Stimulated activated CD4-positive, alpha-beta T cell treated with anti-CD3 and anti-CD28 coated beads, Interleukin-1b, Interleukin-23, amount 100 ng/mL, for 48 hours (primary cell): ENCODE measurements at regions not wholly inside any gene's neighbourhood (a gene's known extent, or its start where the extent isn't known, plus 50 kb on each side); places are given as distances from the start of the nearest gene placed in this dataset.

ENCODE experiments used
- DNase-seq: peaks from one replicate; pipeline ENCODE4 v3.0.0-alpha.2; 2020

- DNase-seq = no peak
These were observed 295.6 kb upstream of the FLRT2 start for GRCh38 chr14:85234156-85235025.

DNA sequence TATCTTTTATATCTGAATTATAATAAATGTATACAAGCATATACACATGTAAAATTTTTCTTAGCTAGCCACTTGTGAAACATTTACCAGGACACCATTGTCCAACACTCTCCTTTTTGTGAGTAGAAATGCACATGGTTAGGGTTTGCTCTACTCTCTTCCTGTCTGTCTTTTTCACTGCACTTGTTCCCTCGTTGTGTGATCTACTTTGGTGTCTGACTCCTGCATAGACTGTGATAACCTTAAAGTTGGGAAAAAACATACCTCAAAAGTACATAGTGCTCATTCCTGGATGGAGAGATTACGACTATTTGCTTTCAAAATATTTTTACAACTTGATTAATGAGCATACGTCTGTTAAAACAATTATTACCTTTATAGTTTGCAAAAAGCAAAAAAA is 294.1 kb upstream of the FLRT2 start:
- no peak for DNase-seq

DNA sequence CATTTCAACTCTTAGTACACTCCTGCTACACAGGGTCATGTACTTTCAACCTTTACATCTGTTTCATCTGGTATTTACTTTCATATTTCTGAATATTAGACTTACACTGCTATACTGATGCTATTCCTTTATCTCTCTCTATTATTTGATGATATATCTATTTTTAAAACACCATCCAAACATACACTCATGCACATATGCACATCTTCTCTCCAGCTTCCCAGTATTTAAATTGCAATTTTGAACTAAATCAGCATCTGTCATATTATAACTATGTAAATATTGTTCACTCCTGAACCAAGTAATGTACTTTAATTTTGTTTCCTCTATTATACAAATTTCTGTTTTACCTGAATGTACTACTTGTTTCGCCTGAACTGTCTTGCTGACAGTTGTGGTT is 293.6 kb upstream of the FLRT2 start:
- no peak for DNase-seq

- DNase-seq = no peak
These were observed 290.2 kb upstream of the FLRT2 start for GRCh38 chr14:85239791-85240190.

DNA sequence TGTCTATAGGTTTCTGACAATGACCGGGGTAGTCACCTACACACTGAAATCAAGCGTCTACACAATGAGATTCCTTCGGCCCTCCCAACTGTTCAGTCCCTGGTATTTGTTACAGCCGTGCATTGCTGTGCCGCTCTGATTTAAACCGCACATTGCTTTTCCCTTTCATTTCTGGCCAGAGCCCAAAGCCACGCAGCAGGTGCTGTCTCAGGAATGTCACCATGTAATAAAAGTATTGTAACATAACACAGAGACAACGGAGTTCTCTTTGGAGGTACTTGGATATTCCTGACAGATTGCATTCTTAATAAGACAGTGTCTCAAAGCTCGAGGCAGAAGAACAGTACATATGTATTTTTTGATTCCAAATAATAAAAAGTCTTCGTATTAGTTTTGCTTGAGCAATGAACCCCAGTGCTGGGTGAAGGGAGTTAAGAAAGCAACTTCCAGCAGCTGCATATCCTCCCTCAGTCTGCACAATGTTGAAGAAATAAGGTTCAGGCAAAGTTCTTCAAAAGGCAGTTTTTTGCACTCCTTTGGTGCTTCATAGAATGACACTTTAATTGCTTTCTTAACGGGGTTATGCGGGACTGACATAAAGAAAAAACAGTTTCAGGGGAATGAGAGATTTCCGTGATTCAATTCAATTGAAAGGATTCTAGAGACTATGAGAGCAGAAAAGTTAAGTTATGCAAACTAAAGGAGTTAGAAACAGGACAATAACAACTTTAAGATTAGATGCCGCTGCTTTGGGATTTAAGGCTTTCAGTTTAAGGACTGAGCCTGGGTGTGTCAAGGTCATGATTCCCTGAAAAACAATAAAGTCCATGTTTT is 288.7 kb upstream of the FLRT2 start:
- DNase-seq = no peak

GRCh38 chr14:85242666-85243065 is 287.3 kb upstream of the FLRT2 start:
- DNase-seq = no peak

GRCh38 chr14:85243321-85243720 is 286.6 kb upstream of the FLRT2 start:
- DNase-seq = no peak

DNA sequence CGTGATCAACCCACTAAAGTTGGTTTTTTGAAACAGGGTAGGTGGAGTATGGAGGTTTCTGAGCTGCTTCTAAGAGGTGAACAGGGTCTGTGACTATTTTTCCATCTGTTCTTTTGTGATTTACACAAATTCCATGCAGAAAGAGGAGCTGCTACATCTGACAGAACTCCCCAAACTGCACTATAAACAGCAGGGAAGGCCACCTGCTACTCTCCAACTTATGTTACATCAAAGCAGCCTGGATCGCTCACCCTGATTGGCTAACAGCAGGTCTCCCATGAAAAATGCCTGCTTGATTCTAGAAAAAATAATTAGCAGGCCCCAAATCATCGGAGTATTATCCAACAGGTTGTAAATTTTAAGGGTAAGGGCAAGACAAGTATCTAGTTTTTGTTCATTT is 282.9 kb upstream of the FLRT2 start:
- no peak for DNase-seq

DNA sequence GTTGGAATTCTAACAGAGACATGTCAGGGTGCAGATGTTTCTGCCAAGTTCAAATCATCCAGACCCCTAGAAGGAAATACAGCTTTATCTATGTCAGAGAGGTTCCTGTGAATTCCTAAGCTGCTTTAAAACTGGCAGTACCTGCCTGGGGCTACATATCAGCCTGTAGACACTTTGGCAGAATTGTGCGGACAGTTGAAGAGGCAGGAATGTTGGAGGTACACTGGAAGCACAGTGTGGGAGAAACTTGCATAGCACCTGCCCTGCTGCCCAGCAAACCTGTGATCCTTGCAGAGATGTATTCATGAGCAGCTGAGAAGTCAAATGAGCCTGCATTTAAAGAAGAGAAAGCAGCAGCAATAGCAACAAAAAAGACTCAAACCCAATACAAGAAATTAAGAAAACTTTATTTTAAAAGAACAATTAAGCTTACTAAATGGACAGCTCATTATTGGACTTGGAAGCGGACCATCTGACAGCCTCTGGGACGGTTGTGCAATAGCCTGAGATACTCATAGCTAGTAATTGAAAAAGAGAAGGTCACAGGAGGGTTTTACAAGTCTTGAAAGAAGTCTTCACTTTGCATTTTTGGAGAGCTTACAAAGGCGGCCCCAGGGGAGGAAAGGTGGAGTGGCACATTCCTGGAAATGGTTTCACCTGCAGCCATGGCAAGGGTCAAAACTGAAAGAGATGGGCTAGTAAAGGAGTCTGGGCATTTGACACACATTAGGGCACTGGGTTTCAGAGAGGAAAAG is 280.9 kb upstream of the FLRT2 start:
- DNase-seq = no peak

DNA sequence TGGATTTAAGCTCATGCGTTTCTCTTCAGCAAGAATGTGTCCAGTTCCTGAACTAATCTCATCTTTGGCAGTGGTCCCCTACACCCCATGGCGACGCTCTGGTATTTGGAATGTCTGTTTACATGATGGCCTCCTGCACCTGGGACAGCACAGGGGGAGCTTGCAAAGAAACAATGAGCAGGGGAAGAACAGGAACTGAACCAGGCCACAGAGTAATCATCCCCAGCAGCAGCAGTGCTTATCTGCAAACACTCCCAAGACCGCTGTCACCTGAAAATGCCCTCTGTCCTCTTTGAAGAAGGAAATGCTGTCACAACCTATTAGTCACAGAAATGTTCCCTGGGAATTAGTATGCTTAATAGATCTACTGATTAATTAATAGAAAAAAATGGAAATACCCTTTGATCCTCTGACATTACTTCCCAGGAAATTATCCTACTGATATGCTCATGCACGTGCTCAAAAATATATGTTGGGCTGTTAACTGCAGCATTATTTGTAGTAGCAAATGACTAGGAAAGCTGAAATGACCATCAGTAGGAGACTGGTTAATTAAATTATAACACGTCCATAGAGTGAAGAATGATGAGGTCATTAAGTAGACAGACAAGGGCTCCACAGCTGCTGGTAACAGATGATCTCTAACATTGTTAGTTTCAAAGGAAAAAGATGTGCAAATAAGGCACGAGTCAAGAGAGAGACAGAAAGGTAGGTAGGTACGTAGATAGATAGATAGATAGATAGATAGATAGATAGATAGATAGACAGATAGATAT is 279.3 kb upstream of the FLRT2 start:
- no peak for DNase-seq

GRCh38 chr14:85252011-85252410 is 277.9 kb upstream of the FLRT2 start:
- no peak for DNase-seq

GRCh38 chr14:85254711-85255110 is 275.2 kb upstream of the FLRT2 start:
- no peak for DNase-seq

- DNase-seq = no peak
These were observed 272.7 kb upstream of the FLRT2 start for GRCh38 chr14:85257287-85257686.

GRCh38 chr14:85263916-85264675 is 265.8 kb upstream of the FLRT2 start:
- no peak for DNase-seq

DNA sequence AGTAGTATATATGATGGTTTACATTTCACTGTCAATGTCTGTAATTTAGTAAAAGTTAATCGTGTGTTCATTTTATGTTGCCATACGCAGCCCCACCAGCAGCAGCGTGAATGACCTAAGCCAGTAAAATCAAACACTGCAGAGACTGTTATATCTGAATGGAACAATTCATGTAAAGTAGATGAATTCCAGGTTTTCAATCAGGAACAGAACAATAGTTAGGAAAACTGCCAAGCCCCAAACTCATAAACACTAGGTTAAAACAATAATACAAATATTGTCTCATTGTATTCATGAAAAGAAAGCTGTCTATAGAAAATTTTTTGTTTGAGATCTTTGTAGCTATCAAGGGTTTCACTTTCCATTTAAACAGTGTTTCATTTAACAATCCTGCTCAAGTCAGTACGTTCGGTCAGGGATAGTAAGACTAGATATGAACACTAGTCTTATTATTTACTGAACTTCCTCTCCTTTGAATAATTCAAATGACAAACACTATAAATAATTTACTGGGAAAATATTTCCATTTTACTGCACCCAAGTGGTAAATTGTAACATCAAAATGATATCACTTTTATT is 256.8 kb upstream of the FLRT2 start:
- no peak for DNase-seq

DNA sequence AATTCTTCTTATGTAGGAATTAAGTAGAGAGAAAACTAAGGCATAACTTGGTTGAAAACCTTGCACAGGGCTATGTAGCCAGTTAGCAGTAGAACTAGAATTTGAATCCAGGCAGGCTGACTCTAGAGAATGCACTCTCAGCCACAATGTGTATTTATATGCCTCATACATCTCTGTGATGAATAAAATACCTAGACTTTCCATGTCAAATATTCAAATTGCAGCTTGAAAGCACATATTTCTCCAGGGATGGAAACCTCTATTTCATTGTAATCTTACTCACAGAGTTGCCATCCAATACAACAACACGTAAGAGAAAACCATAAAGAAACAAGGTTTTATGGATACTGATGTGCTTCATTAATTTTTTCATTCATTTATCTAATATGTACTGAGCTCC is 256.0 kb upstream of the FLRT2 start:
- no peak for DNase-seq

- no peak for DNase-seq
These were observed 253.6 kb upstream of the FLRT2 start for GRCh38 chr14:85276161-85276978.

DNA sequence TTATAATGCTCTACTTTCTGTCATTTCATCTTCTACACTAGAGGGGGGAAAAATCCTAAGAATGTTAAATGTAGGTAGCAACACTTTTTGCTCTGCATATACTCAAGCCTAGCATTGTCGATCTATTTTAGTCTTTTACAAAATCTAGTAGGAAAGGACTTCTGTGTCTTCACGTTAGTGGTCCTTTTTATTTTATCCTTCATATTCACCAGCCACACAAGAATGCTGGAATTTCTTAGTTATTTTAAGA is 253.0 kb upstream of the FLRT2 start:
- DNase-seq = no peak

- DNase-seq = no peak
These were observed 250.5 kb upstream of the FLRT2 start for GRCh38 chr14:85279407-85279806.

- DNase-seq = no peak
These were observed 249.9 kb upstream of the FLRT2 start for GRCh38 chr14:85280074-85280473.

- DNase-seq = no peak
These were observed 248.0 kb upstream of the FLRT2 start for GRCh38 chr14:85281921-85282320.
